HG03280 (cell line): ENCODE measurements at regions not wholly inside any gene's neighbourhood (a gene's known extent, or its start where the extent isn't known, plus 50 kb on each side); places are given as distances from the start of the nearest gene placed in this dataset.

Experiments
- ATAC-seq: cut with Tn5 transposase; IDR thresholded peaks from one replicate; pipeline ENCODE4 v1.9.1; 2021; ENCODE audit warnings: mild to moderate bottlenecking, moderate library complexity; ENCODE audit not compliant: unreplicated experiment

DNA sequence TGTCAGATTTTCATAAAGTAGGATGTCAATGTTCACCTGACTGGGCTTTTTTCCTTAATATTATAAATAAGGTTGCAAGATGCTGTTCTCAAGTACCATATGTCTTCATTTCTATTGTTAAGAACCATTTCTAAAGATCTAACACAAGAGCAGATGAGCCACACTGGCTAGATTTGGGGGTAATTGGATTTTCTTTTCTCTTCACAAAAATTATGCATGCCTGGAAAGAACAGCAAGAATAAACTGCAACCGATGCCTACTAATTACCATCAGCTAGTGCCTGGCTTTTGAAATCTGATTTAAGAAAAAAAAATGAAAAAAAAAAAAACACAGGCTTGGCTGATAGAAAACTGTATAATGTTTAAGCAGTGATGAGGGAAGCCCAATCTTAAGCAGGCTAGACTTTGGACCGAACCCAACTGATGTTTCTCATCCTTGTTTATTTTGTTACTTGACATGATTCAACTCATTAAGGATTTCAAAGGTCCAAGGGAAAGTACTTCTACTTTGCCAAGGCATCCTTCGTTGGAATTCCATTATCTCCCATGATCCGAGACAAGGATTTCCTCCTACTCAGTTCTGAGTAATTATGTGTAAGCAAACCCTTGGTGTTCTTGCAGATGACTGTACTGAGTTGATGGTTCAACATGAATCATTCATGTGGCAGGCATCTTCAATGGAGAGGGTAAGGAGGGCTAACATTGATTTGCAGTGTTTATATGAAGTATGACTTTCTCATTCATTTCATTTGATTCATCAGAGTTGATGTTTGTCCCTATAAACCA lies 300.5 kb downstream of the SPRY2 start:
- ATAC-seq = no peak

DNA sequence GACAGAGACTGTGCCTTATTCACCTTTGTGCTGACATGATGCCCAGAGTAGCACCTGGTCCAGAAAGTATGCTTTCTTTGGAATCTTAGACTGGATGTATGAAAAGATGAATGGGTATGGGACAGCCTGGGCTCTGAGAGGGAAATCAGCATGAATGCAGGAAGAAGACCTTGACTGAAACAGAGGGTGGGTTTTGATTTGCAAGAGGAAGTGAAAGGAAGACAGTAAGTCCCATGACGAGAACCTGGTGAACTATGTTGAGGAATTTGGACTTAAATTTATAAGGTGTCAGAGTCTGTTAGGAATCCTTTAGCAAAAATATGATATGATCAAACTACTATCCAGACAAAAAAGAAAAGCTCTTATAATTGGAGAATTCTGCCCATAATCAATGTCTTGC lies 301.9 kb downstream of the SPRY2 start:
- no peak for ATAC-seq

DNA sequence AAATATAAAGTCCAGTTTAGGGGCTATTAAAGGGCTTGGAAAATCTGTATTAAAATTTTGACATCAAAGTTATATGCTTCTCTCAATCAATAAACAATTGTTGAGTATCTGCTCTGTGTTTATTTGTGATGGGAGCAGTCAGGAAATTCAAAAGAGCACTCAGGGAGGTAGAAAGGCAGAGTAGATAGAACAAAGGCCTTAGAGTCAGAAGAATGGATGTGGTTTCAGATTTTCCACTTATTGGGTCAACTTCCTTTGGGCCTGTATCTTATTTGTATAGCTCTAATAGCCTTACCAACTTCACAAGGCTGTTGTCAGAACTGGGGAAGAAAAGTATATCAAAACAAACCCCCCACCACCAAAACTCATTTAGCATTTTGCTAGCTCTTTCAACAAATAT lies 302.6 kb downstream of the SPRY2 start:
- no peak for ATAC-seq

DNA sequence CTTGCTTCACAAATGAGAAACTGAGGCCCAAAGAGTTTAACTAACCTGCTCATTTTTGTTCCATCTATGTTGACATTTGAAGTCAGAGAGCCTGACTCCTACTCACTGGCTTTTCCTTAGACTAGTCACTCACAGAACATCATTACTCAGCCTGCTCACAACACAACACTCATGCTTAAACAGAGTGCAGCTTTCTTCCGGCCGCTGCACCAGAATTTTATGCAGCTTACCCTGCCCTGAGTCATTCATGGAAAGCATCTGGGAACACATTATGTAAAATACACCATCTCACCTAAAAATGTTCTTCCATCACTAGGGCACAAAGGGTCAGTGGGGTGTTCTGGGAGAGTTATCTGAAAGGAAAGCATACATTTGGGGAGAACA lies 303.4 kb downstream of the SPRY2 start:
- peak; percentile 58 for ATAC-seq

DNA sequence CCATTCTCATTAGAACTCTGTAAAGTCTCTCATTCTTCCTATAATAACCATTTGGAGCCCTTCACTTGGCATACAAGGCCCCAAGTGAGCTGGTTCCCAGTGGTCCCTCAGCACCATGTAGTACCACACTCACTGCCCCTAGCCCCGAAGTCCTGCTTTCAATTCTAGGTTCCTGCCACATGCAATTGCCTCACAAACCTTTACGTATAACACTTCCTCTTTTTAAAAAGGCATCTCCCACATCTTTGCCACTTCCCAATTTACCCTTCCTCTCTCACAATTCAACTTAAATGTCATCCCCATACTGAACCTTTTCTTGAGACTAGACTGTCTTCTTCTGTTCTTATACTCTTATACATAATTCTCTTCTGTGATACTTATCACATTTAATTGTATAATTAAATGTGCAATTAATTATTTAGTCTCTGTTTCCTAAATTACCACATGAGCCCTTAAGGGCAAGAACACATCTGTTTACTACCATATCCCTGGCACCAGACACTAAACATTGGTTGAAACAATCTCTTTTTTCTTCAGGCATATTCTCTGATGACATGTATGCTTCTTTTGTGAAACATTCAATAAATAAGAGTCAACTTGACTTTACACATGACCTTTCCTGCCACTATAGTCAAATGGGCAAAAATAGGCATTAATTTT lies 304.0 kb downstream of the SPRY2 start:
- ATAC-seq = peak; percentile 43

DNA sequence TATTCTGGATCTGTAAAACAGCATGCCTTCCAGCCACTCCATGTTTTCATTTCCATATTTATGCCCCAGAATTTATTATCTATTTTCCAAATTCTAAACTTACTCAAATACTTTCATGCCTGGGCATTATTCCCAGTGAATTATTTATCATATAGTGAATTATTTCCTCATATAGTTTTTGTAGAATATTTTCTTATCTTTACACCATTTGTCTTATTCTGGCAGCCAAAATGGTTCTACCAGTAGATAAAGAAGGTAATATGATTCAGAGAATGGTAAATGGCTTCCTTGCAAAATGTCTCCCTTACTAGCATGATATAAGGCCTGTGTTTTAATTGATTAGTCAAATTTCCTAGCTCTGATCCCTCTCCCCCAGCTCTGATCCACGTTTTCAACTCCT lies 305.8 kb downstream of the SPRY2 start:
- no peak for ATAC-seq

DNA sequence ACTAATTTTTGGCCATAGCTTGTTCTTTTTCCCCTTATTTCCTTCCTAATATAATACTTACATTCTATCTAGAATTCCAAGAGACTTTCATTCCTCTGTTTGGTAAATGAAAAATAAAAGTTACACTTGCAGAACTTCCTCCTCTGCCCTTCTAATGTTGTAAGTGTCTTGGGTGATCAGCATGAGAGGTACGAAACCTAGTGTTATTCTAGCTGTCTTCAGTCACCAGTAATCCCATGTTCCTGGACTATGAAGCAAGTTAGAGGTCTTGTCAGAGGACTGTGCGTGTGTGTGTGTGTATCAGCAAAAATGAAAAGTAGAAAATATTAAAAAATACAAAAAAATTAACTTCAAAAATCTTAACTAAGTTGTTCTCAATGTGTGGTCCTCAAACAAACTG lies 307.0 kb downstream of the SPRY2 start:
- ATAC-seq = no peak

DNA sequence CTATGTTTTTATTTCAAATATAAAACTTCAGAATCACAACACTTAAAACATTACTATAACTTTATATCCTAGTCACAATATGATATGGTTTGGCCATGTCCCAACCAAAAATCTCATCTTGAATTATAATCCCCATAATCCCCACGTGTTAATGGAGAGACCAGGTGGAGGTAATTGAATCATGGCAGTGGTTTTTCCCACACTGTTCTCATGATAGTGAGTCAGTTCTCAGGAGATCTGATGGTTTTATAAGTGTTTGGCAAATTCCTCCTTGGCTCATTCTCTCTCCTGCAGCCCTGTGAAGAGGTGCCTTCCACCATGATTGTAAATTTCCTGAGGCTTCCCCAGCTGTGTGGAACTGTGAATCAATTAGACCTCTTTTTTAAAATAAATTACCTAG lies 307.6 kb downstream of the SPRY2 start:
- ATAC-seq = no peak

DNA sequence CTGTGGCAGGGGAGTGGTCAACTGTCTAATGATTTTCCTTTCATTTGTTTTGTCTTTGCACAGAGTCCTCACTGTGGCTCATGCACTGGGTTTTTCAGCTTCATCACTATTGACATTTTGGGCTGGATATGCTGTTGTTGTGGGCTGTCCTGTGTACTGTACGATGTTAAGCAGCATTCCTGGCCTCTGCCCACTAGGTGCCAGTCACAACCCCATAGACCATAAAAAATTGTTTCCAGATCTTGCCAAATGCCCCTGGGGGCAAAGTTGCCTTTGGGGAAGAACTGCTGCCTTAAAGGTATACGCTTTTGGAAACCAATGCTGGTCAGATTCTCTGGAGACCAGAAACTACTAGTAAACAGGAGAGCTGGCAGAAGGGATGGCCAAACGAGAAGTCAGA lies 310.4 kb downstream of the SPRY2 start:
- no peak for ATAC-seq

DNA sequence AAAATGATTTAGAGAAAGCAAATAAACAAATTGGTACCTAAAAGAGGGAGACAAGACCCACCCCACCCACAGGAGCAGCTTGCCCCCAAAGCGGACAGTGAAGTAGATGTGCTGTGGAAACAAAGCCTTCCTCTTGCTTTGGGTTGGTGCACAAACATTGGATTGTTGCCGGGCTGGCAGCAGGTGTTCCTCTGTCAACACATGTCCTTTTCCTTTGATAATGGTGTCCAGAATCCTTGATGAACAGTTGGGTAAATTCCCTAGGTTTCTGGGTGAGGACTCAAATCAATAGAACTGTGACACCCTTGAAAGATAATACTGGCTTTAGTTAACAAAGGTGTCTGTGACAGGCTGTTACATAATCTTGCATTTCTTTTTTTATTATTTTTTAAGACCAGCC lies 311.8 kb downstream of the SPRY2 start:
- no peak for ATAC-seq

DNA sequence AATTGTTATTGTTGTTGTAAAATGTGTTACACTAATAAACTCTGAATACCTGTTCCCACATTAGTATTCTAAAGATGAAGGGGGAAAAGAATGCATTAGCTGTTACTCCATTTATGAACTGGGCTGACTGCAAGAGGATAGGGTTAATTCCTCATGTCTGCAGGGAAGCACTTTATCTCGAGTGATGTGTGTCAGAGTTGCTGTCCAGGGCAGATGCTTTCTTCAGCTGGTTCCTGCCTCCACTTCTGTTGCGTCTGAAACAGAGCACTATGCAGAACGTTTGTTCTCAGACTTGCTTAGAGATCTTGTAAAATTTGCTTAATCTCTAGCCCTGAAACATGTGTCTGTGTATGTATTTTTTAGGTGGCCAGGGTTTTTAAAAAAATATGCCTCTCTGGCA lies 318.8 kb downstream of the SPRY2 start:
- no peak for ATAC-seq

DNA sequence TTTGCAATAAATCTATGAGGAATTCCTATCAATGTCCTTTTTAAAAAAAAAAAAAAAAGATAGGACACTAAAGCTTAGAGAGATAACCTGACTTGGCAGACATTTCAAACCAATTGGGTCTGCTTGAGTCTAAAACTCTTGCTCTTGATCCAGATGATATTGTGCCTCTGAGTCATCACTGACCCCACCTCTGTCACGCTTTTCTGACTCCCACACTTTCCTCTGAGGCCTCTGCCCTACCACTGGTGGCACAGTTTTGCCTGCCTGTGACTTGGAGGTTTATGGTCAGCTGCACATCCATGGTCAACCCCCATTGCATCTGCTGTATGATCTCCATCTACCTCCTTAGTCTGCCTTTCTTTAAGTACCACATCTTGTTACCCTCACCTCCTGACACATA lies 328.7 kb downstream of the SPRY2 start:
- no peak for ATAC-seq

DNA sequence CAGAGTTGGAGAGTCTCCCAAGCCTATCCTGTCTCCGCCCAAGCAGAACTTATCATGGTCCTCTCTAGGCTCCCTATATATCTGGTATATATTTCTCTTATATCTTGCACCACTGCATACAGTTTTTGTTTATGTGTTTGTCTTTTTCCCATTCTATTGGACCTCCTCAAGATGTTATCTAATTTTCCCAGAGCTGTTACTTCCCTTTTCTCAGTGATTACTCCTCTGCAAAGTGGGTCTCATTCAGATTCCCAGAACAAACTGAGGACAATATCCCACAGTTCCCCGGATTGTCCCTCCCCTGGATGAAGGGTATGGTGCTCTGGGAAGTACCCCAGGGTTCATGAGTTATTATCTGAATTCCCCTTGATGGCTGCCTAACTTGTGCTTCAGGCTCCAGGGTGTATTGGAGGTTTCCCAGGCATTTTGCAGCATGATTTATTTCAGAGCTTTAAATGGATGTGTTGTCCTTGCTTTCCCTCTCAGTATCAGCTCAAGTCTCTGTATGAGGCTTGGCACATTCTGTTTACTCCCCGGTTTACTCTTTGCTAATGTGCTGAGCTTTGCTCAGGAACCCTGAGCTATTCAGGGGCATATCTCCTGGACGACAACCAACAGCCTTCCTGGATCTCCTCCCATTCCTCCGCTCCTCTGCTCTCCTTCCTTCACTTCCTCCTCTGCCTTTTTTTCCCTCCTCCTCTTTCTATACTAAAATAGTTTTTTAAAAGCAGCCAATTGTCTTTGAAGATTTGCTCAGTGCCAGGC lies 329.3 kb downstream of the SPRY2 start:
- ATAC-seq = no peak

DNA sequence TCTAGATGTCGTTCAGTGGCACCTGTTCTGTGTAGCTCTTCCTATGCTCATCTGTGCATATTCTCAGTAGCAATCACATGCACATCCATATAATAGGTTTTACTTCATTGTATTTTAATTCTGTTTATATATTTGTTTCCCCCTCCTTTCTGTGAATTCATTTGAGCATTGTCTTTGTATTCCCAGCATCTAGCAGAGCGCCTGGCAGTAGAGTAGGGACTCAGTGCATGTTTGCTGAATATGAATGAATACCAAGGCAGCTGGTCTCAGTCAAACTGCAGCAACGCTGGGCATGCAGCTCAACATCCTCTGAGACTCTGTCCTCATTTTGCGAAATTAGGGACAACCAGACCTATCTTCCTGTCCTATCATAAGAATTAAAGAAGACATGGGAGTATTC lies 330.1 kb downstream of the SPRY2 start:
- ATAC-seq = no peak

DNA sequence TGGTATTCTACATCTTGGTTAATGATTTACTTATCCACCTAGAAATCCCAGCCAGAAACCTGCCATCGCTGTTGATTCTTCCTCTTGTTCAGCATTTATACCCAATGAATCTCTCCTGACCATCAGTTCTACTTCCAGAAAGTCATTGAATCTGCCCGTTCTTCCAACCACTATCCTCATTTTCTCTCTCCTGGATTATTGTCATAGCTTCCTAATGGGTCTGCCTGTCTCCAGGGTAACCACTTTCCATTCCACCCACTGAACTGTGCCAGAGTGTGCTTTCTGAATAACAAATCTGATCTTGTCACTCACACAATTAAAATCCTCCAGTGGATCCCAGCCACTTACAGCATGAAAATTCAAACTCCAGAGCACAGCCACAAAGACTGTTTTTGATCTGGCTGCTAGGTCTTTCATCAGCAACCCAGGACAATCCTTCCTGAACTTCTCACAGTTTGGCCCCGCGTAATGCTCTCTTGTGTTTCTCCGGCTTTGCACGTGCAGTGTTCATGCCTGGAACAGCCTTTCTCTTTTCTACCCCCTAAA lies 330.6 kb downstream of the SPRY2 start:
- ATAC-seq = no peak

DNA sequence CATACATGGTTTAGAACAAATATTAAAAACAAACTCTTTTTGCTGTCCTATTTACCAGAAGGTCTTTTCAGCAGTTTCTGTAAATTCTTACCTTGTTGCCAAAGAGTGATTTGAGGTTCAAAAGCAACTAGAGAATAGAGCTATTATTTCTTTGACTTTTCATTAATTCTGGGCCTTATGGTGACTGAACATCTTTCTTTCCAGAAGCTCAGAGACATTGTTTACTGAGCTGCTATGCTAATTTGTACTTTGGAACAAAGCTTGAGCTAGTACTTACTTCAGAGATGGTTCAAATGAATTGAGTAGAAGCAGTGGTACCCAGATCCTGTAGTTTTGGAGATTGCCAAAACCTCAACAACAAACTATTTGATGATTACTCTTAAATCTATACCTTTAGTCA lies 331.2 kb downstream of the SPRY2 start:
- no peak for ATAC-seq

DNA sequence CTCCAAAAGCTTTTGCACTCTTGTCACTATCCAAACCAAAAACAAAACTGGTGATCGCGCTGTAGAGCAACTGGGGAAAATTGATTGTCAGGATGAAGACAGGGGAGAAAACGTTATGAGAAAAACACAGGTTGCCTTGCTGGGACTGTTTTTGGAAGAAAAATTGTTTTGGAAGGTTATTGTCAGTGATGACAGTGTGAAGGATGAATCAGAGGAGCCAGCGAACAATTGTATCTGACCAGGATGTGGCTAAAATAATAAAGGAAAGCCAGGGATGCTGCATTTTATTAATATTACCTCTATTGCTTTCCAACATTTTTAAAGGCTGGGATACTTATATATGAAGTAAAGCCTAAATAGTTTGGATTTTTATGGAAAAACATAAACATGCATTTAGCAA lies 334.0 kb downstream of the SPRY2 start:
- ATAC-seq = no peak

DNA sequence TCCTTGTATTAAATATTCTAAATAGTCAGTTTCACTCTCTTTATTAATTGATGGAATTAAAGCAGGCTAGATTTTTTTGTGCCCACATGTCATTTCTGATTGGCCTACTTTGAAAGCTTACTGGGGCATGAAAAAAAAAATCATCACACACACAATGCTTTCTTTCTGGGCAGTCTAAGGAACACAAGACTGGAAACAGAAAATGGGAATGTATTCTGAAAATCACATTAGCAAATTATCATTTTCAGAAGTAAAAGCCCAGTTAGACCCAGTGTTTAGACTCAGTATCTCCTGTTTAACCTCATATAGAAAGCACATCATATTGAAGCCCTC lies 339.4 kb downstream of the SPRY2 start:
- no peak for ATAC-seq

DNA sequence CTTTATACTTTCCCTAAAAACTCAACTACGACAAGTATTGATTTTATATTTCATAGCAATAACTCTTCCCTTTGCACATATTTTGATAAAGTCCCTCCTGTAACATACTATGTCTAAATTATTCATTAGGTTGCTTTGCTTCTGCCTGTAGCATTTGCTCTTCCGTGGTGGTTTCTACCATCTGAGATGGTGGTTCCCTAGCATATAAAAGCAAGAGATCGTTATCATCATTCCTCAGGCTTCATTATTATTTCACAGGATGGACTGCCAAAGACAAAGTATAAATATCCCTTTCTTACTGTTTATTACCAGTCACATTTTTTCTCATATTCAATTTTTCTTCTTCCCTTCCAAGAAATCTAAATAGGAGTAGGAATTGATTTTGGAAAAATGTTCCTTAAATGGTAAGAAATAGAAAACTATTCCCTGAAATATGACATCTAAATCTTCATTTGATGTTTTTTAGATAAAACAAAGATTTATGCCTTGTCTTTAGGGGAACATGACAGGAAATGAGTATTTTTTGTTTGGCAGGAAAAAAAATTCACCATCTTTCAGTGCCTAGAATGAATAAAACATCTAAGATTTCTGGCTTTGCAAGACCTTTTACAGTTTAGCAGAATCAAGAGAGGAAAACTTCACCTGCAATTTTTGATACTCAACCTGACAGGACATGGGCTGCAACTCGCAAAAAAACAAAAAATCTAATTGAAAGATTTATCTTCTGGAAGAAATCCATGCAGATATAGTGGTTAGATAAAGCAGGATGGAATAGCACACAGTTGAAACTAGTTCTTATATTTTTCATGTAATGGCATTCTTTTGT lies 340.0 kb downstream of the SPRY2 start:
- no peak for ATAC-seq

DNA sequence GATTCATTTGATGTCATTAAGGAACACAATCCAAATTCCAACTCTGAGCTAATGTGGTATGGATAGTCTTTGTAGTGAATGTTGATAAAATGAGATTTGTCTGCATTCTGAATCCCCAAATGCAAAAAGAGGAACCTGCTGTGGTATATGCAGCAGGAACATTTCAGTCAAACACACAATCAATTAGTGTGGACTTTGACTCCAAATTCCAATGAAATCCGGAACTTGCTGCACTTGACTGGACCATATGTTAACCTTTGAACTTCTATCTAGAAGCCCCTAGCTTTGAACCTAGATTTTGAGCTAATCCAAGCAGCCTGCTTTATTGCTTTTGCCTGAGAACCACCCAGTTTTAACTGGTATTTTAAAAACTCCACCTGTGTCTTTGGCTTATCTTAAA lies 341.3 kb downstream of the SPRY2 start:
- no peak for ATAC-seq

DNA sequence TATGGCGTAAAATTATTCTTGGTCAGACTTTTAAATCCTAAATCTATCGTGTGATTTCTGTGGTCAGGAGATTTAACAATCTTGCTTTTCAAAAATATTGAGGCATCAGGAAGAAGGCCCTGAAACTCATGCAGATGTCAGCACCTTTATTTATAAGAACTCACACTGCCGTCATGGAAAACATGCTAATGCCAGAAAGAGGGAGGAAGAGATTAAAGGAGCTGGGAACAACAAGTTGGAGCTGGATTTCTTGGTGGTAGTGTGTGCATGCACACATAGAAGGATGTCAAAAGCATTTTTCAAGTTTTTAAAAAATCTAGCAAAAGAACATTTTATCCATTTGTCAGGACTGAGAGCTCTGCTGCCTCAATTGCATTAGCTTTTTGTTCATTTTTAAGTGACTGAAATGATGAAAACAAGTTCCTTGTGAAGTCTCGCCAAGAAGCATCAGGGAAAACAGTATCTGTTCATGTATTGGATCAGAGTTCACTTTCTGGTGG lies 342.5 kb downstream of the SPRY2 start:
- ATAC-seq = no peak
